ENCODE measurements at regions not wholly inside any gene's neighbourhood (a gene's known extent, or its start where the extent isn't known, plus 50 kb on each side); places are given as distances from the start of the nearest gene placed in this dataset.
A peak's percentile ranks its signal among the peaks of the same experiment; 100 is the strongest.

DNA sequence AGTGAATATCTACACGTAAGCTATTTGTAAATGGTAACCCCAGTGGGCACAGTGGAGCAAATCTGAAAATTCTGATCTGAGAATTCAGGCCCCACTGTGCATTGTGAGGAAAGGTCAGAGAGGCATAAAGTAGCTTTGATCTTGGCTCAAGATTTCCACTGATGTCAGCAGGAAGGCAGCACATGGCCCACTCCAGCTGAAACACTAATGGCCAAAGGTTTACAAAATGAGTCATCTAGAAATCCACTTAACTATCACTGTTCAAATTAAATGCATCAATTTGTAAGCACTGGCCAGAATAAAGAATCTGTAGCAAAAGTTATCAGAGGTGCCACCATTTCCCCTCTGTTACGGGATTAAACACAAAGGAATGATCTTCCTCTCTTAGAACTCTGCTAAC is 191.6 kb downstream of the C9orf152 start:
- H3K4me1 ChIP-seq (ENCODE audit: control insufficient read depth, insufficient read depth, low read length), result peaks cover 4% of the 10 kb centered on the region; the same call in 1 of the 2 replicates
- 80% methylated on average over 1 of the region's 2 CpGs; no CpG with 5 or more reads in 1 of the 2 experiments for WGBS, 2 experiments (ENCODE audit: extremely low coverage in 2 of 2, insufficient read length in 1 of 2)
- H3K4me3 ChIP-seq (ENCODE audit: insufficient read depth, low read depth, low read length), result no peak overlapping the region
- H4K5ac ChIP-seq (ENCODE audit: low read depth, low read length), result no peak overlapping the region
- no TSS peak for BruUV-seq (replicated peaks)
- peak overlapping the region; percentile 3; the same call in 1 of the 2 replicates for H2BK20ac ChIP-seq (ENCODE audit: low read depth, low read length)
- H3K4ac ChIP-seq (ENCODE audit: low read depth, low read length), result peak overlapping the region; percentile 31
- peak overlapping the region; percentile 12; the same call in 1 of the 2 replicates for H2BK120ac ChIP-seq (ENCODE audit: low read depth, low read length)
- ATAC-seq (ENCODE audit: low read depth) (peak; percentile 88), DNase-seq (peak; percentile 91)
- H4K91ac ChIP-seq (ENCODE audit: insufficient read depth, low read depth, low read length), result no peak overlapping the region
- H3K9ac ChIP-seq (ENCODE audit: low read depth, low read length), result no peak overlapping the region
- intact Hi-C loops (cut with micrococcal nuclease) (no loop called here), dilution Hi-C loops (cut with HindIII; ENCODE audit: low sequenced_read_pairs, unreplicated experiment) (no loop called here), in situ Hi-C loops (cut with MboI; ENCODE audit: low sequenced_read_pairs) (no loop called here)
- ChIA-PET CTCF (interaction anchor here (1.5 kb wide), 1 partner anchor 11 kb away, joined by 4 read pairs; no protein-coding TSS in a partner anchor), POLR2A (ENCODE audit: unreplicated experiment) (no interaction called here)
- H3K23ac ChIP-seq (ENCODE audit: low read depth, low read length), result no peak overlapping the region
- H4K20me1 ChIP-seq (ENCODE audit: insufficient read depth, low read length), result no peaks in the 10 kb centered on the region
- peak overlapping the region in 1 of 2 experiments; percentile 44; a peak in 3 of 4 replicates for H4K8ac ChIP-seq (ENCODE audit: low read depth in 2 of 2, low read length in 2 of 2)
- H3K79me1 ChIP-seq (ENCODE audit: low read depth in 1 of 2, low read length in 2 of 2), result peaks cover 0 to 10% of the 10 kb centered on the region in 2 experiments; a peak in 1 of 4 replicates
- TF ChIP-seq CEBPB (IDR thresholded peaks at IDR 0.05; ENCODE audit: low read depth, low read length), result 0 out of 2 replicates have a peak, but pooled peaks have one; percentile 28
- TF ChIP-seq RAD21 (IDR thresholded peaks at IDR 0.05; ENCODE audit: low read length), result no peak
- TF ChIP-seq FOS (IDR thresholded peaks at IDR 0.05; ENCODE audit: low read depth, low read length), result peak; percentile 74; the same call in 1 of the 2 replicates
- TF ChIP-seq CHD1 (IDR thresholded peaks at IDR 0.05; ENCODE audit: low read depth, low read length), result no peak
- no peak for TF ChIP-seq RFX5 (IDR thresholded peaks at IDR 0.05; ENCODE audit: low read depth, low read length)
- no peak for TF ChIP-seq SMC3 (IDR thresholded peaks at IDR 0.05; ENCODE audit: low read depth, low read length)
- TF ChIP-seq MAZ (IDR thresholded peaks at IDR 0.05; ENCODE audit: borderline replicate concordance, low read depth, low read length), result no peak
- peak; percentile 75; the same call in 1 of the 2 replicates for TF ChIP-seq MAFK (IDR thresholded peaks at IDR 0.05; ENCODE audit: low read depth, low read length)
- no peak for TF ChIP-seq NFE2L2 (IDR thresholded peaks at IDR 0.05; ENCODE audit: low read depth, low read length)
- TF ChIP-seq RCOR1 (IDR thresholded peaks at IDR 0.05; ENCODE audit: insufficient replicate concordance, low read length), result no peak
- 0 out of 2 replicates have a peak, but pooled peaks have one; percentile 49 for TF ChIP-seq BHLHE40 (IDR thresholded peaks at IDR 0.05; ENCODE audit: low read depth, low read length)
- TF ChIP-seq, protein P1, sequence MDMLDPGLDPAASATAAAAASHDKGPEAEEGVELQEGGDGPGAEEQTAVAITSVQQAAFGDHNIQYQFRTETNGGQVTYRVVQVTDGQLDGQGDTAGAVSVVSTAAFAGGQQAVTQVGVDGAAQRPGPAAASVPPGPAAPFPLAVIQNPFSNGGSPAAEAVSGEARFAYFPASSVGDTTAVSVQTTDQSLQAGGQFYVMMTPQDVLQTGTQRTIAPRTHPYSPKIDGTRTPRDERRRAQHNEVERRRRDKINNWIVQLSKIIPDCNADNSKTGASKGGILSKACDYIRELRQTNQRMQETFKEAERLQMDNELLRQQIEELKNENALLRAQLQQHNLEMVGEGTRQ (IDR thresholded peaks at IDR 0.05; ENCODE audit: low read depth, low read length), result peak; percentile 79
- TF ChIP-seq MXI1 (IDR thresholded peaks at IDR 0.05; ENCODE audit: borderline replicate concordance, low read depth, low read length), result peak; percentile 71; the same call in 1 of the 2 replicates
- TF ChIP-seq, protein P2, sequence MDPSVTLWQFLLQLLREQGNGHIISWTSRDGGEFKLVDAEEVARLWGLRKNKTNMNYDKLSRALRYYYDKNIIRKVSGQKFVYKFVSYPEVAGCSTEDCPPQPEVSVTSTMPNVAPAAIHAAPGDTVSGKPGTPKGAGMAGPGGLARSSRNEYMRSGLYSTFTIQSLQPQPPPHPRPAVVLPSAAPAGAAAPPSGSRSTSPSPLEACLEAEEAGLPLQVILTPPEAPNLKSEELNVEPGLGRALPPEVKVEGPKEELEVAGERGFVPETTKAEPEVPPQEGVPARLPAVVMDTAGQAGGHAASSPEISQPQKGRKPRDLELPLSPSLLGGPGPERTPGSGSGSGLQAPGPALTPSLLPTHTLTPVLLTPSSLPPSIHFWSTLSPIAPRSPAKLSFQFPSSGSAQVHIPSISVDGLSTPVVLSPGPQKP (IDR thresholded peaks at IDR 0.05; ENCODE audit: borderline replicate concordance, low read depth, low read length), result no peak
- no peak for TF ChIP-seq POLR2A (IDR thresholded peaks at IDR 0.05; ENCODE audit: low read depth, low read length)
- TF ChIP-seq, protein P3, sequence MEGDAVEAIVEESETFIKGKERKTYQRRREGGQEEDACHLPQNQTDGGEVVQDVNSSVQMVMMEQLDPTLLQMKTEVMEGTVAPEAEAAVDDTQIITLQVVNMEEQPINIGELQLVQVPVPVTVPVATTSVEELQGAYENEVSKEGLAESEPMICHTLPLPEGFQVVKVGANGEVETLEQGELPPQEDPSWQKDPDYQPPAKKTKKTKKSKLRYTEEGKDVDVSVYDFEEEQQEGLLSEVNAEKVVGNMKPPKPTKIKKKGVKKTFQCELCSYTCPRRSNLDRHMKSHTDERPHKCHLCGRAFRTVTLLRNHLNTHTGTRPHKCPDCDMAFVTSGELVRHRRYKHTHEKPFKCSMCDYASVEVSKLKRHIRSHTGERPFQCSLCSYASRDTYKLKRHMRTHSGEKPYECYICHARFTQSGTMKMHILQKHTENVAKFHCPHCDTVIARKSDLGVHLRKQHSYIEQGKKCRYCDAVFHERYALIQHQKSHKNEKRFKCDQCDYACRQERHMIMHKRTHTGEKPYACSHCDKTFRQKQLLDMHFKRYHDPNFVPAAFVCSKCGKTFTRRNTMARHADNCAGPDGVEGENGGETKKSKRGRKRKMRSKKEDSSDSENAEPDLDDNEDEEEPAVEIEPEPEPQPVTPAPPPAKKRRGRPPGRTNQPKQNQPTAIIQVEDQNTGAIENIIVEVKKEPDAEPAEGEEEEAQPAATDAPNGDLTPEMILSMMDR (conservative IDR thresholded peaks at IDR 0.05; ENCODE audit: low read depth, low read length), result no peak
- peak overlapping the region; percentile 6; the same call in 1 of the 2 replicates for H3K18ac ChIP-seq (ENCODE audit: low read depth, low read length)
- H3K14ac ChIP-seq (replicated peaks; ENCODE audit: low read depth, low read length), result no peak overlapping the region
- no peak overlapping the region for H3K56ac ChIP-seq (ENCODE audit: extremely low read depth, insufficient read depth, low read length)
- H3K27me3 ChIP-seq (ENCODE audit: control insufficient read depth, insufficient read depth, low read length), result no peaks in the 10 kb centered on the region
- H3K27ac ChIP-seq (ENCODE audit: insufficient read depth, low read length), result 0 out of 2 replicates have a peak overlapping the region, but pooled peaks have one; percentile 22
- H3K36me3 ChIP-seq (ENCODE audit: control insufficient read depth, insufficient read depth, low read length), result no peaks in the 10 kb centered on the region
- no peaks in the 10 kb centered on the region for H3K9me1 ChIP-seq (ENCODE audit: insufficient read depth, low read length)
- H2BK5ac ChIP-seq (ENCODE audit: low read depth, low read length, poor library complexity, severe bottlenecking), result peak overlapping the region; percentile 40
- H2BK15ac ChIP-seq (ENCODE audit: low read depth, low read length), result peak overlapping the region; percentile 16; the same call in 1 of the 3 replicates
- H2AK9ac ChIP-seq (replicated peaks; ENCODE audit: low read depth, low read length, poor library complexity), result no peak overlapping the region
- H3K4me2 ChIP-seq (ENCODE audit: low read depth, low read length), result no peak overlapping the region
- H2AK5ac ChIP-seq (ENCODE audit: low read depth, low read length), result no peak overlapping the region; the same call in 1 of the 2 replicates
- no peaks in the 10 kb centered on the region for H3K9me3 ChIP-seq (ENCODE audit: control insufficient read depth, insufficient read depth, low read length)
- no peak overlapping the region for H2AFZ ChIP-seq (replicated peaks; ENCODE audit: low read length, poor library complexity)

Data from IMR-90 (cell line).